HCT116 (cell line): ENCODE measurements at regions not wholly inside any gene's neighbourhood (a gene's known extent, or its start where the extent isn't known, plus 50 kb on each side); places are given as distances from the start of the nearest gene placed in this dataset.

Source experiments
- ATAC-seq: fragments of 200-7000 bp; cut with Tn5 transposase; 2 replicates; pipeline ENCODE4 v1.9.1; 2020; ENCODE audit warnings: mild to moderate bottlenecking, moderate library complexity
- BruUV-seq: library from RNA; stranded (reverse); fragments of 400-500 nt; replicated peaks from 2 replicates; lab custom pipeline; 2021; lab: Mats Ljungman, UMichigan
- CTCF ChIA-PET: fragments of 300-600 bp; sonication (Branson Sonifier 250); formaldehyde crosslinking; loops from one replicate; lab custom pipeline; 2021; ENCODE audit warnings: antibody characterized with exemption; lab: Charles Lee
- POLR2A ChIA-PET: fragments of 300-600, 350-600 bp; sonication (Branson Sonifier 250); formaldehyde crosslinking; loops from one replicate; lab custom pipeline; 2021; ENCODE audit warnings: antibody characterized with exemption; lab: Charles Lee
- RAD21 ChIA-PET, 2 experiments: fragments of 300-600 bp; sonication (Branson Sonifier 250); formaldehyde crosslinking; loops; one replicate each; lab custom pipeline; 2023; ENCODE audit warnings: low total read pairs in 2 of 2; ENCODE audit not compliant: uncharacterized antibody in 2 of 2, unreplicated experiment in 2 of 2, low non-redundant PET in 1 of 2; lab: Charles Lee
- DNase-seq: peaks from one replicate; pipeline ENCODE4 v3.0.0-alpha.2; 2010; ENCODE audit warnings: low read depth, low spot score
- H2AFZ ChIP-seq: fragments of 200-600 bp; shearing (Covaris generic), sonication (generic); 2 replicates; pipeline ENCODE4 v1.6.1; 2017; ENCODE audit warnings: low read depth, mixed run types, mixed read lengths, antibody characterized with exemption, low read length; ENCODE audit not compliant: poor library complexity, severe bottlenecking
- H3K27ac ChIP-seq: 2 replicates; pipeline ENCODE4 v1.5.1; 2012; ENCODE audit warnings: low read depth, low read length
- H3K27me3 ChIP-seq: fragments of 200-600 bp; sonication (generic); 2 replicates; pipeline ENCODE4 v1.6.1; 2016; ENCODE audit warnings: mixed run types, low read length, mixed read lengths; ENCODE audit not compliant: insufficient read depth
- H3K36me3 ChIP-seq, 2 experiments: fragments of 200-500 bp in 1 of 2; fragments of 200-600 bp in 1 of 2; sonication (Bioruptor generic) in 1 of 2; sonication (generic) in 1 of 2; 2 replicates each; pipeline versions ENCODE4 v1.5.1 to v1.6.1; 2014 to 2016; ENCODE audit warnings: low read length in 2 of 2, inconsistent platforms in 1 of 2, mixed read lengths in 1 of 2, mixed run types in 1 of 2; ENCODE audit not compliant: insufficient read depth in 2 of 2, control insufficient read depth in 1 of 2
- H3K4me1 ChIP-seq, 2 experiments: fragments of 200-600 bp in 1 of 2; sonication (generic) in 1 of 2; 2 replicates each; pipeline versions ENCODE4 v1.5.1 to v1.6.1; 2012 to 2017; ENCODE audit warnings: low read length in 2 of 2, inconsistent platforms in 1 of 2, mild to moderate bottlenecking in 1 of 2, mixed read lengths in 1 of 2, mixed run types in 1 of 2, moderate library complexity in 1 of 2; ENCODE audit not compliant: insufficient read depth in 2 of 2, control insufficient read depth in 1 of 2
- H3K4me2 ChIP-seq: fragments of 200-600 bp; sonication (generic); 2 replicates; pipeline ENCODE4 v1.6.1; 2017; ENCODE audit warnings: mixed run types, low read length, mixed read lengths
- H3K4me3 ChIP-seq, 2 experiments: fragments of 200-600 bp in 1 of 2; sonication (generic) in 1 of 2; replicated peaks in 1 of 2; 2 replicates each; pipeline ENCODE4 v1.5.1; 2011 to 2016; ENCODE audit warnings: low read length in 2 of 2, control low read depth in 1 of 2, low read depth in 1 of 2, mild to moderate bottlenecking in 1 of 2, mixed read lengths in 1 of 2, mixed run types in 1 of 2
- H3K79me2 ChIP-seq: fragments of 200-600 bp; sonication (generic); 2 replicates; pipeline ENCODE4 v1.6.1; 2017; ENCODE audit warnings: mild to moderate bottlenecking, mixed run types, low read length, moderate library complexity, mixed read lengths; ENCODE audit not compliant: insufficient read depth
- H3K9ac ChIP-seq: fragments of 200-600 bp; sonication (generic); 2 replicates; pipeline ENCODE4 v1.6.1; 2016; ENCODE audit warnings: low read length, mixed read lengths
- H3K9me2 ChIP-seq: fragments of 200-600 bp; sonication (generic), shearing (Covaris generic); 2 replicates; pipeline ENCODE4 v1.6.1; 2017; ENCODE audit warnings: mixed run types, mild to moderate bottlenecking, moderate library complexity; ENCODE audit not compliant: insufficient read depth
- H3K9me3 ChIP-seq, 2 experiments: fragments of 200-500 bp in 1 of 2; fragments of 200-600 bp in 1 of 2; sonication (Bioruptor generic) in 1 of 2; sonication (generic) in 1 of 2; 2 replicates each; pipeline ENCODE4 v1.6.1; 2014 to 2017; ENCODE audit warnings: low read length in 2 of 2, mixed read lengths in 2 of 2, inconsistent platforms in 1 of 2, low read depth in 1 of 2, mild to moderate bottlenecking in 1 of 2, mixed run types in 1 of 2, moderate library complexity in 1 of 2; ENCODE audit not compliant: control insufficient read depth in 1 of 2, insufficient read depth in 1 of 2
- H4K20me1 ChIP-seq: fragments of 200-600 bp; sonication (generic), shearing (Covaris generic); 2 replicates; pipeline ENCODE4 v1.6.1; 2017; ENCODE audit warnings: mixed run types, mild to moderate bottlenecking, moderate library complexity; ENCODE audit not compliant: insufficient read depth
- CBX3 ChIP-seq: IDR thresholded peaks from 2 replicates; pipeline ENCODE4 v1.6.1; 2012; ENCODE audit warnings: low read depth
- CEBPB ChIP-seq: IDR thresholded peaks from 2 replicates; pipeline ENCODE4 v1.6.1; 2012; ENCODE audit warnings: low read depth
- EGR1 ChIP-seq: IDR thresholded peaks from 2 replicates; pipeline ENCODE4 v1.6.1; 2012; ENCODE audit warnings: low read depth
- EZH2phosphoT487 ChIP-seq: fragments of 200-600 bp; IDR thresholded peaks from 2 replicates; pipeline ENCODE4 v1.6.1; 2018; ENCODE audit warnings: antibody characterized with exemption, borderline replicate concordance
- FOSL1 ChIP-seq: IDR thresholded peaks from 2 replicates; pipeline ENCODE4 v1.6.1; 2012; ENCODE audit warnings: low read depth
- POLR2AphosphoS5 ChIP-seq: IDR thresholded peaks from 2 replicates; pipeline ENCODE4 v1.6.1; 2011; ENCODE audit warnings: mild to moderate bottlenecking, low read depth, low read length, moderate library complexity
- RAD21 ChIP-seq: IDR thresholded peaks from 2 replicates; pipeline ENCODE4 v1.6.1; 2012; ENCODE audit warnings: low read depth, mild to moderate bottlenecking
- SIN3A ChIP-seq: IDR thresholded peaks from 2 replicates; pipeline ENCODE4 v1.6.1; 2012; ENCODE audit warnings: low read depth
- SP1 ChIP-seq: IDR thresholded peaks from 2 replicates; pipeline ENCODE4 v1.6.1; 2012; ENCODE audit warnings: low read depth
- SRF ChIP-seq: IDR thresholded peaks from 2 replicates; pipeline ENCODE4 v1.6.1; 2012; ENCODE audit warnings: low read depth
- TCF7L2 ChIP-seq: IDR thresholded peaks from 2 replicates; pipeline ENCODE4 v1.7.0; 2011; ENCODE audit warnings: borderline replicate concordance, inconsistent platforms; ENCODE audit not compliant: insufficient read depth, insufficient read length; ENCODE audit errors: extremely low read depth
- YY1 ChIP-seq: IDR thresholded peaks from 2 replicates; pipeline ENCODE4 v1.6.1; 2011; ENCODE audit warnings: low read length, low read depth, moderate library complexity, mild to moderate bottlenecking; ENCODE audit not compliant: insufficient replicate concordance; ENCODE audit errors: extremely low read depth
- intact Hi-C: fragments of 100-400 bp; cut with micrococcal nuclease; formaldehyde crosslinking; loops from 2 replicates; pipeline ENCODE4 v1.10.0; 2022
- TF ChIP-seq, protein P1 (sequence below): IDR thresholded peaks from 2 replicates; pipeline ENCODE4 v1.6.1; 2011; ENCODE audit warnings: mild to moderate bottlenecking, low read length, moderate library complexity; ENCODE audit not compliant: insufficient replicate concordance; ENCODE audit errors: extremely low read depth
- TF ChIP-seq, protein P2 (sequence below): IDR thresholded peaks from 2 replicates; pipeline ENCODE4 v1.6.1; 2012
- TF ChIP-seq, protein P3 (sequence below): IDR thresholded peaks from 2 replicates; pipeline ENCODE4 v1.6.1; 2012

DNA sequence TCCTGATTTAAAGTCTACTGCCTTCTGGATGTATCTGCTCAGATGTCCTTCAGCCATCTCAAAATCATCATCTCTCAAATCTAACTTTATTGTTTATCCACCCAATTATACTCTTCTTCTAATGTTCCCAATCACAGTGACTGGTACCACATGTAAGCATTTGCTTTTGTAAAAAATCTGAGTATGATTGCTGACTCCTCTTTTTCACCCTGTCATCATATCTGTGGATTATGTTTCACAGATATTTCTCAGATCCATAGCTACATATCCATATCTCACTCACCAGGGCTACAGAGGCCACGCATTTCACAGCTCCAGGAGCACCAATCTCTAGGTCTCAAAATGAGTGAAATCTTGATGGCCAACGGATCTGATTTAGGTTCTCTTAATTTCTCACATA is 76.1 kb downstream of the DHRS2 start:
- H3K9me2 ChIP-seq, result no peaks in the 10 kb centered on the region
- H3K79me2 ChIP-seq, result no peaks in the 10 kb centered on the region
- H3K4me2 ChIP-seq, result no peak overlapping the region
- no peak overlapping the region for H3K9ac ChIP-seq
- no peaks in the 10 kb centered on the region for H3K36me3 ChIP-seq
- no peak overlapping the region for H3K27ac ChIP-seq
- RAD21 ChIA-PET, result no interaction called here
- TF ChIP-seq YY1 (no peak), SRF (no peak), EGR1 (no peak), RAD21 (no peak)
- no peaks in the 10 kb centered on the region for H3K4me1 ChIP-seq
- no peak overlapping the region for H2AFZ ChIP-seq
- H3K4me3 ChIP-seq, result no peak overlapping the region
- no peaks in the 10 kb centered on the region for H4K20me1 ChIP-seq
- intact Hi-C loops, result no loop called here
- H3K27me3 ChIP-seq, result no peaks in the 10 kb centered on the region; the same call in 1 of the 2 replicates
- BruUV-seq, result no TSS peak
- POLR2A ChIA-PET, result no interaction called here
- no peak for DNase-seq
- no peak for ATAC-seq
- CTCF ChIA-PET, result no interaction called here
- H3K9me3 ChIP-seq, result no peaks in the 10 kb centered on the region; a peak in 1 of 4 replicates

DNA sequence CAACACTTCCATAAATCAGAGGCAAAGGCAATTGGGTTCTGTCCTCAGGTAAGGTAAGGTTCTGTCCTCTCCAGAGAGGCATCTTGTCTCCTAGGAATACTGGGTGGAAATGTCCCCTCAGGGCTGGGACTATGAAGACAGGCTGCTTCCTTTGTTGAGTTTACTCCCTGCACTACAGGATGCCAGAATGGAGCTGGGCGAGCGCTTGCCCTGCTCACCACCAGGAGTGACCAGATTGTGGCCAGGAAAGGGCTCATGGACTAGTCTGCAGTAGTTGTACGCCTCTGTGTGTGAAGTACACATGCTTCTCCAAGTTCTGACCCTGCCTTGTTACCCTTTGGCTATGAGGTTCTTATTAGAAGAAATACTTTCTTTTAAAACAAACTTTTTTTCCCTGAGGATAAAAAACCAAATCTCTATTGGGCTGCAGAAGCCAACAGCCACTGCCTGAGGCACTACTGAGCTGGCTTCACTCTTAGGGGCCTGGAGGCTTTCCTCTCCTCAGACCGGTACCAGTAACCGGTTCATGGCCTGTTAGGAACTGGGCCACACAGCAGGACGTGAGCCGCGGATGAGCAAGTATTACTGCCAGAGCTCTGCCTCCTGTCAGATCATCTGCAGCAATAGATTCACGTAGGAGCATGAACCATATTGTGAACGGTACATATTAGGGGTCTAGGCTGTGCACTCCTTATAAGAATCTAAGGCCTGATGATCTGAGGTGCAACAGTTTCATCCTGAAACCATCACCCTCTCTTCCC is 83.2 kb downstream of the DHRS2 start:
- no peak overlapping the region for H3K9ac ChIP-seq
- 0 out of 2 replicates have a peak, but pooled peaks cover 5% of the 10 kb centered on the region for H3K9me2 ChIP-seq
- BruUV-seq, result no TSS peak
- H3K79me2 ChIP-seq, result no peaks in the 10 kb centered on the region
- H3K27ac ChIP-seq, result no peak overlapping the region
- intact Hi-C loops, result no loop called here
- H3K9me3 ChIP-seq, result no peaks in the 10 kb centered on the region
- no peak overlapping the region for H3K4me2 ChIP-seq
- ChIA-PET POLR2A (no interaction called here), CTCF (no interaction called here), RAD21 (no interaction called here)
- ATAC-seq, result no peak
- no peak overlapping the region for H2AFZ ChIP-seq
- no peak for DNase-seq
- H3K36me3 ChIP-seq, result no peaks in the 10 kb centered on the region
- no peaks in the 10 kb centered on the region for H4K20me1 ChIP-seq
- no peak overlapping the region for H3K4me3 ChIP-seq
- H3K4me1 ChIP-seq, result no peaks in the 10 kb centered on the region
- H3K27me3 ChIP-seq, result no peaks in the 10 kb centered on the region
- TF ChIP-seq TCF7L2, result no peak
- no peak for TF ChIP-seq POLR2AphosphoS5
- no peak for TF ChIP-seq FOSL1
- no peak for TF ChIP-seq SIN3A
- TF ChIP-seq CBX3, result no peak
- no peak for TF ChIP-seq SP1
- no peak for TF ChIP-seq CEBPB
- no peak for TF ChIP-seq EGR1
- TF ChIP-seq, protein P1, sequence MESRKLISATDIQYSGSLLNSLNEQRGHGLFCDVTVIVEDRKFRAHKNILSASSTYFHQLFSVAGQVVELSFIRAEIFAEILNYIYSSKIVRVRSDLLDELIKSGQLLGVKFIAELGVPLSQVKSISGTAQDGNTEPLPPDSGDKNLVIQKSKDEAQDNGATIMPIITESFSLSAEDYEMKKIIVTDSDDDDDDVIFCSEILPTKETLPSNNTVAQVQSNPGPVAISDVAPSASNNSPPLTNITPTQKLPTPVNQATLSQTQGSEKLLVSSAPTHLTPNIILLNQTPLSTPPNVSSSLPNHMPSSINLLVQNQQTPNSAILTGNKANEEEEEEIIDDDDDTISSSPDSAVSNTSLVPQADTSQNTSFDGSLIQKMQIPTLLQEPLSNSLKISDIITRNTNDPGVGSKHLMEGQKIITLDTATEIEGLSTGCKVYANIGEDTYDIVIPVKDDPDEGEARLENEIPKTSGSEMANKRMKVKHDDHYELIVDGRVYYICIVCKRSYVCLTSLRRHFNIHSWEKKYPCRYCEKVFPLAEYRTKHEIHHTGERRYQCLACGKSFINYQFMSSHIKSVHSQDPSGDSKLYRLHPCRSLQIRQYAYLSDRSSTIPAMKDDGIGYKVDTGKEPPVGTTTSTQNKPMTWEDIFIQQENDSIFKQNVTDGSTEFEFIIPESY, result no peak
- no peak for TF ChIP-seq YY1
- TF ChIP-seq, protein P2, sequence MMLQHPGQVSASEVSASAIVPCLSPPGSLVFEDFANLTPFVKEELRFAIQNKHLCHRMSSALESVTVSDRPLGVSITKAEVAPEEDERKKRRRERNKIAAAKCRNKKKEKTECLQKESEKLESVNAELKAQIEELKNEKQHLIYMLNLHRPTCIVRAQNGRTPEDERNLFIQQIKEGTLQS, result no peak
- TF ChIP-seq EZH2phosphoT487, result no peak
- TF ChIP-seq, protein P3, sequence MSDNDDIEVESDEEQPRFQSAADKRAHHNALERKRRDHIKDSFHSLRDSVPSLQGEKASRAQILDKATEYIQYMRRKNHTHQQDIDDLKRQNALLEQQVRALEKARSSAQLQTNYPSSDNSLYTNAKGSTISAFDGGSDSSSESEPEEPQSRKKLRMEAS, result no peak
